Fibroblast of the aortic adventitia (primary cell): ENCODE measurements at regions not wholly inside any gene's neighbourhood (a gene's known extent, or its start where the extent isn't known, plus 50 kb on each side); places are given as distances from the start of the nearest gene placed in this dataset.

ENCODE experiments used
- DNase-seq: peaks from one replicate; pipeline ENCODE4 v3.0.0-alpha.2; 2010; ENCODE audit warnings: low read depth
- H3K4me3 ChIP-seq: 2 replicates; pipeline ENCODE4 v1.5.1; 2011; ENCODE audit warnings: low read depth, mild to moderate bottlenecking, control low read depth, low read length, moderate library complexity
- TF ChIP-seq, protein P1 (sequence below): IDR thresholded peaks from 2 replicates; pipeline ENCODE4 v1.5.1; 2011; ENCODE audit warnings: mild to moderate bottlenecking, low read length, control low read depth, inconsistent platforms; ENCODE audit not compliant: insufficient read depth

DNA sequence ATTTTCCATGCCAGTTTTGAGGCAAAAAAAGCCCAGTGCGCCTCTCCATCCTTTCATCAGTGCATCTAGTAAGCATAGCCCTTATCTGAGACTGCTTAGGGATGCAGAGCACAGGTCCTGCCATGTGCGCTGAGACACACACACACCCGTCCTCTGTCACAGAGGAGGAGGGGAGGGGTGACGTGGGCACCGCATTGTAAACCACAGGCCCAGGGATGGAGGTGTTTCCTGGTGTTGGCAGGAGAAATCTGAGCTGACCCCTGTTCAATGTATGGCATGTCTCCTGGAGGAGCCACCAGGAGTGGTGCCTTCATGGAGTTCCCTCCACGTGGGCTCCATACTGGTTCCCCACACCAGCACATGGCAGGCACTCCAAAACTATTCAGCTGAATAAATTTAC is 65.8 kb upstream of the HELT start:
- TF ChIP-seq, protein P1, sequence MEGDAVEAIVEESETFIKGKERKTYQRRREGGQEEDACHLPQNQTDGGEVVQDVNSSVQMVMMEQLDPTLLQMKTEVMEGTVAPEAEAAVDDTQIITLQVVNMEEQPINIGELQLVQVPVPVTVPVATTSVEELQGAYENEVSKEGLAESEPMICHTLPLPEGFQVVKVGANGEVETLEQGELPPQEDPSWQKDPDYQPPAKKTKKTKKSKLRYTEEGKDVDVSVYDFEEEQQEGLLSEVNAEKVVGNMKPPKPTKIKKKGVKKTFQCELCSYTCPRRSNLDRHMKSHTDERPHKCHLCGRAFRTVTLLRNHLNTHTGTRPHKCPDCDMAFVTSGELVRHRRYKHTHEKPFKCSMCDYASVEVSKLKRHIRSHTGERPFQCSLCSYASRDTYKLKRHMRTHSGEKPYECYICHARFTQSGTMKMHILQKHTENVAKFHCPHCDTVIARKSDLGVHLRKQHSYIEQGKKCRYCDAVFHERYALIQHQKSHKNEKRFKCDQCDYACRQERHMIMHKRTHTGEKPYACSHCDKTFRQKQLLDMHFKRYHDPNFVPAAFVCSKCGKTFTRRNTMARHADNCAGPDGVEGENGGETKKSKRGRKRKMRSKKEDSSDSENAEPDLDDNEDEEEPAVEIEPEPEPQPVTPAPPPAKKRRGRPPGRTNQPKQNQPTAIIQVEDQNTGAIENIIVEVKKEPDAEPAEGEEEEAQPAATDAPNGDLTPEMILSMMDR: no peak
- no peak overlapping the region for H3K4me3 ChIP-seq
- DNase-seq: no peak

DNA sequence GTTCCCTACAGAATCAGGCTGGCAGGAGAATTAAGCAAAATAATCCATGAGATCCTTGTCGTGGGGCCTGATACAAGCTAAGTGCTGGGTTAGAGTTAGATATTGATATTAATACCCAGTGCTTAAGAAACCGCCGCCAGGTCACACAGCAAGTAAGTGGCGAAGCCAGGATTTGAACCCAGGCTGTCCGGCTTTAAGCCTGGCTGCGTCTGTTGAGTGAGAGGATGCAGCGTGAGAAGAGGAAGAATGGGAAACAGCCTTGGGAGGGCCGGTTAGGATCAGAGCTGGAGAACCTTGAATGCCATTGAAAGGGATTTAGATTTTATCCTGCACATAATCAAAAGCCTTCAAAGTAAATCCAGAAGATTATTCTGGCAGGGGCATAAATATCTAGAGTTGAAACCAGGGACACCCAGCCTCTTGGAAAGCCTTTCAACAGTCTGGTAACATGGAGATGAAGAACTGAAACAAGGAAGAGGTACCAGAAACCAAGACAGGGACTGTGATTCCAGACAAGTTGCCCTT is 64.8 kb upstream of the HELT start:
- no peak overlapping the region for H3K4me3 ChIP-seq
- TF ChIP-seq, protein P1: no peak
- no peak for DNase-seq

DNA sequence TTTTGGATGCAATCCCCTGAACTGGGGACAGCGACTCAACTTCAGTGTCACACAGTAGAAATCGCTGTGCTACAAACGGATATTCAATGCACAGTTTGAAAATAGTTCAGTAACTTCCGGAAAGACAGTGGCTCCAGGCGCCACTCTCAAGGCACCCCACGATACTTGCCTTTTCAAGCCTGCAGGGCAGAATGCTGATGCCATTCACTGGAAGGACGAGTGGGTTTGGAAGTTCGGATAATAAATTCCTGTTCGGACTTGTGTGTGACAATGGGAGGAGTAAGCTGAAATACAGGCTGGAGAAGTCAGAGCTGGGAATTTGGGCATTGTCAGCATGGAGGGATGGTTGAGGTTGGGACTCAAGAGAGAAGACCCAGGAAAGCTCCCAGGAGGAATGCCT is 64.3 kb upstream of the HELT start:
- no peak for DNase-seq
- H3K4me3 ChIP-seq: no peak overlapping the region
- TF ChIP-seq, protein P1: no peak

DNA sequence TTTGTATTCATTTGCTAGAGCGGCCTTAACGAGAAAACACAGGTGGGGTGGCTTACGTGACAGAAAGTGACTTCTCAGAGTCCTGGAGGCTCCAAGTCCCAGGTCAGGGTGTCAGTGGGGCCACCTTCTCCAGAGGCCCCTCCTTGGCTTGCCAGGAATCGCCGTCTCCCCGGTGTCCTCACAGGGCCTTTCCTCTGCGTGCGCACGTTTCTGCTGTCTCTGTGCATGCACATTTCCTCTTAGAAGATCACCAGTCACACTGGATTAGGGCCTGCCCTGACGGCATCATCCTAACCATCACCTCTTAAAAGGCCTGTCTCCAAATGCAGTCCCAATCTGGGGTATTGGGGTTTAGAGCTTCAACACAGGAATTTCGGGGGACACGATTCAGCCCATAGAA is 63.8 kb upstream of the HELT start:
- H3K4me3 ChIP-seq: no peak overlapping the region
- TF ChIP-seq, protein P1: no peak
- DNase-seq: no peak

DNA sequence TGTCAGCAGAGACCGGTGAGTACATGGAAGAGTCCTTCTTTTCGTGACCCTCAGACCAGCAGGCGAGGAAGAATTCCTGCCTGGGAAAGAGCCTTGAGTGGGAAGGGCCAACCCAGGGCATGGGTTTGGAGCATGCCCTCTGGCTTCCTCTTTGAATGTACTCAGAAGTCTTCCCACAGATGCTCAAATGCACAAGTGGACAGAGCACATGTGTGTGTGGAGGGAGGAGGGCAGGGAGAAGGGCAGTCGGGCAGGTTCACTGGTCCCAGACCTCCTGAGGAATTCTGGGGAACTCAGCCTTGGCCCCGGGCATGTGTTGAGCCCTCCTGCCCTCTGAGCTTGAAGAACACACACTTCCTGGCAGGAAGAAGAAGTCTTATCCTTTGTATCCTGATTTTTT is 63.2 kb upstream of the HELT start:
- no peak for DNase-seq
- no peak overlapping the region for H3K4me3 ChIP-seq
- TF ChIP-seq, protein P1: no peak

DNA sequence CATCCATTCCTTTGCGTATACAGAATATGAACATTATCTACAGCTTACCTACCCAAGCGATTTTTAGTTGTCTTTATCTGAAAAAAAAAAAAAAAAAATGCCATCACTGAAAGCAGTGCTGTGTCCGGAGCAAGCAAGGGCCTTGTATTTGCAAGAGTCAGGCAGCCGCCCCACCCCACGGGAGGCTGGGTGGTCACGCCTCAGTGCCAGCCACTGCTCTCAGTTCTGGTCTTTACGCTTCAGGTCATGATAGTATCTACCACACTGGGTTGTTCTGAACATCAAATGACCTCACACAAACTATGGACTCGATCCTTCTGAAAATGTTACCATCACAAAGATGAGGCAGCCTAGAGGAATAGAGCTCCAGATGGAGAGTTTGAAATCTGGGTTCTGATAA is 62.7 kb upstream of the HELT start:
- H3K4me3 ChIP-seq: no peak overlapping the region
- DNase-seq: no peak
- TF ChIP-seq, protein P1: no peak

DNA sequence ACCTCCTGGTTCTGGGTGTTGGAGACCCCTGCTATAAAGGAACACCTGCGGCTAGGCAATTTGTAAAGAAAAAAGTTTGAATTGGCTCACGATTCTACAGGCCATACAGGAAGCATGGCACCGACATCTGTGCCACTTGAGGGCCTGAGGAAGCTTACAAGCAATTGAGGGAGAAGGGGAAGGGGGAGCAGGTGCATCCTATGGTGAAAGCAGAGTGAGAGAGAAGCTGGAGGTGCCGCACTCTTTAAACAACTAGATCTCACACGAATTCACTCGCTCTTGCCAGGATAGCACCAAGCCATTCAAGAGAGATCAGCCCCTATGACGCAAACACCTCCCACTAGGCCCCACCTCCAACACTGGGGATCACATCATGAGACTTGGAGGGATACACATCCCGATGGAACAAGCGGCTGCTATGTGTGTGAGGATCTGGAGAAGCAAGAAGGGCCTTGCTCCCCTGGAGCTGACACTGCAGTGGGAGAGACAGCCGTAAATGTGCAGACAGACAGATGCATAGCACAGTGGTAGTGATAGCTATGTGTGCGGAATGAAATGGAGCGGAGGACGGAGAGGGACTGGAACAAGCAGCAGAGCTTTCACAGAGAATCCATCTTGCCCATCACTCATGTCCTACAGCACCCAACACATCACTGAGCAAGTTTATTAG is 60.7 kb upstream of the HELT start:
- no peak overlapping the region for H3K4me3 ChIP-seq
- TF ChIP-seq, protein P1: no peak
- no peak for DNase-seq
